AG09309 (cell line): ENCODE measurements at regions not wholly inside any gene's neighbourhood (a gene's known extent, or its start where the extent isn't known, plus 50 kb on each side); places are given as distances from the start of the nearest gene placed in this dataset.

ENCODE experiments used
- DNase-seq: peaks from one replicate; pipeline ENCODE4 v3.0.0-alpha.2; 2010; ENCODE audit warnings: low read depth
- H3K4me3 ChIP-seq: 2 replicates; pipeline ENCODE4 v1.5.1; 2011; ENCODE audit warnings: mild to moderate bottlenecking, low read depth, low read length, moderate library complexity; ENCODE audit not compliant: control insufficient read depth
- TF ChIP-seq, protein P1 (sequence below): IDR thresholded peaks from 2 replicates; pipeline ENCODE4 v1.5.1; 2011; ENCODE audit warnings: mild to moderate bottlenecking, low read depth, low read length, inconsistent platforms; ENCODE audit not compliant: insufficient read depth, control insufficient read depth; ENCODE audit errors: missing control alignments

DNA sequence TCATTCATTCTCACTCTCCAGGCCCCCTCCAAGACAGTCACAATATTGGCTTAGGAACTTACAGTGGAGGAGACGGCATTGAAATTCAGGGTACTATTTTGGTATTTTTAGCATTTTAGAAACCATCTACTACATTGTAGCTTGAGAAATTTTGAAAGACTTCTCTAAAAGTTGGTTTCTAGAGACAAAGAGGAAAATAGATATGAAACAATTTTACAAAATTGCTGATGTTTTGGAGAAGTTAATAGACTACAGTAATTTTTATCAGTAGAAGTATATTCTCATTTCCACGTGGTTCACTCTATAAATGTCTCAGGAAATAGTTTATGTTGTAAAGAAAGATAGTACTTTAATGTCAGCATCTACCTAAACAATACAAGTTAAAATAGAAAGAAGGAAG lies 63.2 kb upstream of the ZSWIM6 start:
- DNase-seq, result no peak
- TF ChIP-seq, protein P1, sequence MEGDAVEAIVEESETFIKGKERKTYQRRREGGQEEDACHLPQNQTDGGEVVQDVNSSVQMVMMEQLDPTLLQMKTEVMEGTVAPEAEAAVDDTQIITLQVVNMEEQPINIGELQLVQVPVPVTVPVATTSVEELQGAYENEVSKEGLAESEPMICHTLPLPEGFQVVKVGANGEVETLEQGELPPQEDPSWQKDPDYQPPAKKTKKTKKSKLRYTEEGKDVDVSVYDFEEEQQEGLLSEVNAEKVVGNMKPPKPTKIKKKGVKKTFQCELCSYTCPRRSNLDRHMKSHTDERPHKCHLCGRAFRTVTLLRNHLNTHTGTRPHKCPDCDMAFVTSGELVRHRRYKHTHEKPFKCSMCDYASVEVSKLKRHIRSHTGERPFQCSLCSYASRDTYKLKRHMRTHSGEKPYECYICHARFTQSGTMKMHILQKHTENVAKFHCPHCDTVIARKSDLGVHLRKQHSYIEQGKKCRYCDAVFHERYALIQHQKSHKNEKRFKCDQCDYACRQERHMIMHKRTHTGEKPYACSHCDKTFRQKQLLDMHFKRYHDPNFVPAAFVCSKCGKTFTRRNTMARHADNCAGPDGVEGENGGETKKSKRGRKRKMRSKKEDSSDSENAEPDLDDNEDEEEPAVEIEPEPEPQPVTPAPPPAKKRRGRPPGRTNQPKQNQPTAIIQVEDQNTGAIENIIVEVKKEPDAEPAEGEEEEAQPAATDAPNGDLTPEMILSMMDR, result no peak
- H3K4me3 ChIP-seq, result no peak overlapping the region

DNA sequence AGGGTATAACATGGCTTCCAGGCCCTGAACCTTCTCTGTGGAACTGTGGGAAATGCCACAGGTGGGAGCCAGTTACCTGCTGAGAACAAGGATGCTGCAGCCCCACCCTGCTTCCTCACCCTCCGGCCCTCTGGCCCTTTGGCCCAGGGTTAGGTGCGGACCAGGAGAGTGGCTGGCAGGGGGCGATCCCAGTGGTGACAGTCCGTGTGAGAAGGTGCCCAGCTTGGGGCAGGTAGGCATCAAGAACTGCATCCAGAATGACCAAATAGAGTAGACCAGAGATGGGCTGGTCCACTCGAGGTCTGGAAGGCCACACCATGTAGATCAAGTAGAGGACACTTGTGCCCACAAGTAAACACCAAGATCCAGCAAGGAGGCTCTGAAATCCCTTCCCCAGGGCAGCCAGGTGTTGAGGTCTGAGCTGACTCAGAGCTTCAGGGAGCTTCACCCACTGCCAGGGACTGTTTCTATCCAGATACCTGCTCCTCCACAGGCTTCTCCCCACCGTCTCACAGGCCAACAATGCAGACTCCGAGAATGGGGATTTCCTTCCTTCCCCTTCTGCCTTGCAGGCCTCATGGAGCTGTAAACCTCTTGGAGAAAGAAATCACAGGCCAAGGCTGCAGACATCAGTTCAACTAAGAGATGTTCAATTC lies 61.4 kb upstream of the ZSWIM6 start:
- no peak for DNase-seq
- TF ChIP-seq, protein P1, result no peak
- H3K4me3 ChIP-seq, result no peak overlapping the region

DNA sequence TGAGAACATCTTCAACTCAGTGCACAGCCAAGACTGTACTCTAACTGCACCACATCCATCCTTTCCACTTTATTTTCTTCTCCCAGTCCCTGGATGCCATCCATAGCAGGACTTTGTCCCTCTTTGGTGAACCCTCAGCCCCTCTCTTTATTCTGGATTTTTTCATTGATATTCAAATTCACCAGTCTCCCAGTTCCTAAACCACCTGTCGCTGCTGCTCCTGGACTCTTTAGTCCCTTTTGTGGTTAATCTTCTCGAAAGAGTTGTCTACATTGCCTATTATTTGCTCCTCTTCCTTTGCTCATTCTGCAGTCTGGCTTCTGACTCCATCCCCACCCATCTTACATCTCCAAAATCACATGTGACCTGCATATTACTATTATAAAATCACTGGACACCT lies 59.4 kb upstream of the ZSWIM6 start:
- TF ChIP-seq, protein P1, result no peak
- no peak overlapping the region for H3K4me3 ChIP-seq
- no peak for DNase-seq

DNA sequence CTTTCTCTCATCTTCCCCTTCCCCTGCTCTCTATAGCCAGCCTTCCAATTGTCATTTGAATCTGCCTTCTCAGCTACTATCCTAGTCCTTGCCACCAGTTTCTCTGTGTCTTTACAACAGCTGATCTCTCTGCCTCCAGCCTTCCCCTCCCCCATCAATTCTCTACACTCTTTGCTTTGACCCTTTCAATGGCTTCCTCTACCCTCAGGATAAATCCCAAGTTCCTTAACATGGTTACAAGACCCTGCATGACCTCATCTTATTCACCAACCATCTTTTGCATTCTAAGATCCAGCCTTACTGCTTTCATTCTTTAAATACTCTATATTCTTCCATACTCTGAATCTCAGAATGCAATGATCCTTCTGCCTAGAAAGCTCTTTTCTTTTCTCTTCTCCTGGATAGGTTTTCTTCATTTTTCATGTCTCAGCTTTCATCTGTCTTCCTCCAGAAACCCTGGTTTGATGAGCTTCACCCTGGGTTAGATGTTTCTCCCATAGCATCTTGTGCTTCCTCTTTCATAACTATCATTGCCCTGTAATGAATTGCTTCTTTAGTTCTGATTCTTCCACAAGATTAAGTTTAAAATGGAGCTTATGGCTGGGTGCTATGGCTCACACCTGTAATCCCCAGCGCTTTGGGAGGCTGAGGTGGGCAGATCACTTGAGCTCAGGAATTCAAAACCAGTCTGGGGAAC lies 58.6 kb upstream of the ZSWIM6 start:
- no peak overlapping the region for H3K4me3 ChIP-seq
- no peak for DNase-seq
- TF ChIP-seq, protein P1, result no peak

DNA sequence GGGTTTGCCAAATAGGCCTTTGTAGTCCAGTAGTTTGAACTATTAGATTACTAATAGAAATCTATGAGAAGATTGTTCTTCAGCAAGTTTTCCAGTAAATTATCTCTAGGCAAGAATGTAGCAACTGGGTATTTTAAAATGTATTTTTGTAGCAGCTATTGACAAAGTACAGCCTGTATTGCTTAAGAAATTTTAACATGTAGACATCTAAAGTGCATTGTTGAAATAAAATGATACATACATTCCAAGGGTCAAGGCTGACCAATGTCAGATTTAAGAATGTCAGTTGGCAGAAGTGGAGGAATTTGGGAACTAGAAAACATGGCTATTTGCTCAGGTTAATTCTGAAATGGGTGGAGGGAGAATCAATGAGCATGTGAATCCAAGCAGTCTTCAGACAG lies 57.5 kb upstream of the ZSWIM6 start:
- TF ChIP-seq, protein P1, result no peak

DNA sequence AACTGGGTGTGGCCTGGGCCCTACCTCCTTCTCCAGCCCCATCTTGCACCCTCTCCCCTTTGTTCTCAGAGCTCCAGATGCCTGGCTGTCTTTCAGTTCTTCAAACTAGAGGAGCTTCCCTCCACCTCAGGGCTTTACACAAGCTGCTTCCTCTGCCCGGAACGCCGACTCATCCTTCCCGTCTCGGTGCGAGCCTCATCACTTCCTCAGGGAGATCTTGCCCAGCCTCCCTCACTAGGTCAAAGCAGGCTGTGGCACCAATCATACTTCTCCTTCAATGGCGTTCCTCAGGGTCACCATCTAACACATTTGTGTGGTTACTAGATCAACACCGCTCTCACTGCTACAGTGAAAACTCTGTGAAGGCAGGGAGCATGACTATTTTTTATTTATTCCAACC lies 56.2 kb upstream of the ZSWIM6 start:
- TF ChIP-seq, protein P1, result no peak
- DNase-seq, result no peak
- H3K4me3 ChIP-seq, result no peak overlapping the region

More for the DNA sequence above, 57.5 kb upstream of the ZSWIM6 start:
- H3K4me3 ChIP-seq, result no peak overlapping the region
- no peak for DNase-seq
